GM23338 (cell line): ENCODE measurements at regions not wholly inside any gene's neighbourhood (a gene's known extent, or its start where the extent isn't known, plus 50 kb on each side); places are given as distances from the start of the nearest gene placed in this dataset.

Source experiments
- ATAC-seq: fragments of 200-7000 bp; cut with Tn5 transposase; 3 replicates; pipeline ENCODE4 v1.9.1; 2020
- DNase-seq: peaks from one replicate; pipeline ENCODE4 v3.0.0-alpha.2; 2015; ENCODE audit warnings: low spot score
- H2AFZ ChIP-seq: fragments of 200-600 bp; sonication (generic); 2 replicates; pipeline ENCODE4 v1.8.0; 2016; ENCODE audit warnings: antibody characterized with exemption, mild to moderate bottlenecking, moderate library complexity
- H3F3A ChIP-seq: fragments of 200-600 bp; sonication (generic); replicated peaks from 2 replicates; pipeline ENCODE4 v1.8.0; 2017; ENCODE audit warnings: antibody characterized with exemption, mixed run types, low read depth
- H3K27ac ChIP-seq: fragments of 200-600 bp; sonication (generic); 2 replicates; pipeline ENCODE4 v1.6.1; 2016; ENCODE audit warnings: low read depth
- H3K27me3 ChIP-seq: fragments of 200-600 bp; sonication (generic); 2 replicates; pipeline ENCODE4 v1.8.0; 2016; ENCODE audit warnings: mild to moderate bottlenecking, mixed run types, moderate library complexity; ENCODE audit not compliant: insufficient read depth
- H3K36me3 ChIP-seq: fragments of 200-600 bp; sonication (generic); 2 replicates; pipeline ENCODE4 v1.8.0; 2016; ENCODE audit warnings: mild to moderate bottlenecking; ENCODE audit not compliant: insufficient read depth
- H3K4me1 ChIP-seq: fragments of 200-600 bp; sonication (generic); 2 replicates; pipeline ENCODE4 v1.8.0; 2016; ENCODE audit warnings: mild to moderate bottlenecking, moderate library complexity; ENCODE audit not compliant: insufficient read depth
- H3K4me2 ChIP-seq: fragments of 200-600 bp; sonication (generic); 2 replicates; pipeline ENCODE4 v1.7.1; 2017; ENCODE audit warnings: mixed run types
- H3K4me3 ChIP-seq: fragments of 200-600 bp; sonication (generic); 2 replicates; pipeline ENCODE4 v1.6.1; 2016; ENCODE audit warnings: mixed run types
- H3K79me2 ChIP-seq: fragments of 200-600 bp; sonication (generic); replicated peaks from 2 replicates; pipeline ENCODE4 v1.8.0; 2017; ENCODE audit warnings: mild to moderate bottlenecking; ENCODE audit not compliant: insufficient read depth
- H3K9me2 ChIP-seq: fragments of 200-600 bp; sonication (generic); 2 replicates; pipeline ENCODE4 v1.8.0; 2017; ENCODE audit not compliant: insufficient read depth
- H4K20me1 ChIP-seq: fragments of 200-600 bp; sonication (generic); replicated peaks from 2 replicates; pipeline ENCODE4 v1.8.0; 2017; ENCODE audit warnings: mild to moderate bottlenecking; ENCODE audit not compliant: insufficient read depth
- H3K27ac Mint-ChIP-seq: 2 replicates; pipeline ENCODE4 v1.8.0; 2020; ENCODE audit warnings: inconsistent platforms, mild to moderate bottlenecking, moderate library complexity, mixed read lengths
- H3K27me3 Mint-ChIP-seq: 3 replicates; pipeline ENCODE4 v1.8.0; 2022; ENCODE audit warnings: low read depth, mild to moderate bottlenecking, moderate library complexity, mixed read lengths, inconsistent platforms; ENCODE audit not compliant: insufficient read depth, poor library complexity
- H3K36me3 Mint-ChIP-seq: 3 replicates; pipeline ENCODE4 v1.8.0; 2021; ENCODE audit warnings: low read depth, mild to moderate bottlenecking, inconsistent platforms, moderate library complexity, mixed read lengths
- H3K4me1 Mint-ChIP-seq: 3 replicates; pipeline ENCODE4 v1.8.0; 2020; ENCODE audit warnings: mild to moderate bottlenecking, inconsistent platforms, mixed read lengths
- H3K4me3 Mint-ChIP-seq: 3 replicates; pipeline ENCODE4 v1.8.0; 2021; ENCODE audit warnings: moderate library complexity, mild to moderate bottlenecking, inconsistent platforms, mixed read lengths
- H3K9me3 Mint-ChIP-seq: 3 replicates; pipeline ENCODE4 v1.8.0; 2020; ENCODE audit warnings: moderate library complexity, mild to moderate bottlenecking, inconsistent platforms, mixed read lengths
- JUNB ChIP-seq: IDR thresholded peaks from one replicate; pipeline ENCODE4 v1.6.1; 2016; ENCODE audit warnings: antibody characterized with exemption; ENCODE audit not compliant: unreplicated experiment
- NANOG ChIP-seq: IDR thresholded peaks from 2 replicates; pipeline ENCODE4 v1.6.1; 2016; ENCODE audit warnings: antibody characterized with exemption, borderline replicate concordance
- STAT1 ChIP-seq: IDR thresholded peaks from one replicate; pipeline ENCODE4 v1.6.1; 2016; ENCODE audit warnings: antibody characterized with exemption; ENCODE audit not compliant: unreplicated experiment
- ZNF114 ChIP-seq: fragments of 250-450 bp; sonication (Bioruptor Pico); IDR thresholded peaks from 2 replicates; pipeline ENCODE4 v1.5.0; 2020; ENCODE audit warnings: mild to moderate bottlenecking, moderate library complexity
- ZNF331 ChIP-seq: fragments of 250-450 bp; sonication (Bioruptor Pico); IDR thresholded peaks from 2 replicates; pipeline ENCODE4 v1.5.0; 2020; ENCODE audit warnings: low read depth, mild to moderate bottlenecking, moderate library complexity
- TF ChIP-seq, protein P1 (sequence below): fragments of 250-450 bp; sonication (Bioruptor Pico); IDR thresholded peaks from 2 replicates; pipeline ENCODE4 v1.5.0; 2020; ENCODE audit warnings: mild to moderate bottlenecking, moderate library complexity
- TF ChIP-seq, protein P2 (sequence below), 2 experiments: fragments of 200-600 bp in 1 of 2; sonication (generic) in 1 of 2; conservative IDR thresholded peaks; 2 replicates each; pipeline versions ENCODE4 v1.5.1 to v1.6.1; 2016 to 2017; ENCODE audit warnings: antibody characterized with exemption in 2 of 2, low read depth in 2 of 2, mild to moderate bottlenecking in 2 of 2, moderate library complexity in 1 of 2

DNA sequence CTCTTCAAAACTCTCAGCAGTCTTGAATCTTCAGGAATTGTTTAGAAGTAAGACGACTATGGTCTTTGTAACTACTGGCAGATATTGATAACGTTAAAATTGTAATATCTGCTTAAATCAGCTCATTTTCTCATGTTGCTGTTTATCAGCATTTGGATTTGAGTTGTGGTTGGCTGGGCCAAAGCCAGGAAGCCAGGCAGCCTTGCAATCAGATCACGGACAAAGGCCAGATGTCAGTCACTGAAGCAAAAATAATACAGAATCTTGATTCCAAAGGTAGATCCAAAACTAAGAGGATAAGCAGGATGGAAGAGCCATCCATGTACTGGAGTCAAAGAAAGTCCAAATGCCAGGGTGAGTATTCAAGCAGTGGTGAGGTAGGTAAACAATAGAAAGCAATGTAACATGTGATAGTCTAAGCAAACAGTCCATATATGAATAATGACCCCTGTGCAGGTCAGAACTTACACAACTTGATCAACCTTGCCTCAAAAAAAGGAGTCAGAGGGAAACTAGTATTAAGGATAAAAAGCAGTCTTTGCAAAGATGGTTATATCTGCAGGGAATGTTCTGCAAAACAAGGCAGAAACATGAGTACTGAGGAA, 95.8 kb upstream of the RAP1B start:
- no peaks in the 10 kb centered on the region for H3K4me1 ChIP-seq
- H3K27ac Mint-ChIP-seq = no peak overlapping the region

DNA sequence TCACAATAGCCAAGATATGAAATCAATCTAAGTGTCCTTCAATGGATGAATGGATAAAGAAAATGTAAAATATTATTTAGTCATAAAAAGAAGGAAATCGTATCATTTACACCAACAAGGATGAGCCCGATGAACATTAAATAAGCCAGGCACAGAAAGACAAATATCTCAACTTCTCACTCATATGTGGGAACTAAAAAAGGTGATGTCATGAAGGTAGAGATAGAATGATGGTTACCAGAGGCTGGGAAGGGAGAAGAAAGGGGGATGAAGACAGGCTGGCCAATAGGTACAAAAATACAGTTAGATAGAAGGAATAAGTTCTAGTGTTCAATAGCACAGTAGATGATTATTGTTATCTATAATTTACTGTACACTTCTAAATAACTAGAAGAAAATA, 94.9 kb upstream of the RAP1B start:
- H2AFZ ChIP-seq = no peak overlapping the region
- no peaks in the 10 kb centered on the region; the same call in 2 of the 3 replicates for H3K9me3 Mint-ChIP-seq
- no peak overlapping the region for H3K4me3 Mint-ChIP-seq
- no peaks in the 10 kb centered on the region for H3K4me1 Mint-ChIP-seq
- no peaks in the 10 kb centered on the region for H3K9me2 ChIP-seq
- H3K27ac ChIP-seq = no peak overlapping the region
- H3K27me3 Mint-ChIP-seq = peaks cover 2% of the 10 kb centered on the region
- H3K36me3 ChIP-seq = no peaks in the 10 kb centered on the region
- no peak overlapping the region for H3K4me3 ChIP-seq
- H3F3A ChIP-seq = no peaks in the 10 kb centered on the region
- DNase-seq (no peak), ATAC-seq (no peak)
- no peak overlapping the region for H3K27ac Mint-ChIP-seq
- H3K36me3 Mint-ChIP-seq = no peaks in the 10 kb centered on the region
- no peak for TF ChIP-seq ZNF114 (CRISPR knock-in tag)
- no peak for TF ChIP-seq ZNF331
- no peak for TF ChIP-seq JUNB
- TF ChIP-seq, protein P1, sequence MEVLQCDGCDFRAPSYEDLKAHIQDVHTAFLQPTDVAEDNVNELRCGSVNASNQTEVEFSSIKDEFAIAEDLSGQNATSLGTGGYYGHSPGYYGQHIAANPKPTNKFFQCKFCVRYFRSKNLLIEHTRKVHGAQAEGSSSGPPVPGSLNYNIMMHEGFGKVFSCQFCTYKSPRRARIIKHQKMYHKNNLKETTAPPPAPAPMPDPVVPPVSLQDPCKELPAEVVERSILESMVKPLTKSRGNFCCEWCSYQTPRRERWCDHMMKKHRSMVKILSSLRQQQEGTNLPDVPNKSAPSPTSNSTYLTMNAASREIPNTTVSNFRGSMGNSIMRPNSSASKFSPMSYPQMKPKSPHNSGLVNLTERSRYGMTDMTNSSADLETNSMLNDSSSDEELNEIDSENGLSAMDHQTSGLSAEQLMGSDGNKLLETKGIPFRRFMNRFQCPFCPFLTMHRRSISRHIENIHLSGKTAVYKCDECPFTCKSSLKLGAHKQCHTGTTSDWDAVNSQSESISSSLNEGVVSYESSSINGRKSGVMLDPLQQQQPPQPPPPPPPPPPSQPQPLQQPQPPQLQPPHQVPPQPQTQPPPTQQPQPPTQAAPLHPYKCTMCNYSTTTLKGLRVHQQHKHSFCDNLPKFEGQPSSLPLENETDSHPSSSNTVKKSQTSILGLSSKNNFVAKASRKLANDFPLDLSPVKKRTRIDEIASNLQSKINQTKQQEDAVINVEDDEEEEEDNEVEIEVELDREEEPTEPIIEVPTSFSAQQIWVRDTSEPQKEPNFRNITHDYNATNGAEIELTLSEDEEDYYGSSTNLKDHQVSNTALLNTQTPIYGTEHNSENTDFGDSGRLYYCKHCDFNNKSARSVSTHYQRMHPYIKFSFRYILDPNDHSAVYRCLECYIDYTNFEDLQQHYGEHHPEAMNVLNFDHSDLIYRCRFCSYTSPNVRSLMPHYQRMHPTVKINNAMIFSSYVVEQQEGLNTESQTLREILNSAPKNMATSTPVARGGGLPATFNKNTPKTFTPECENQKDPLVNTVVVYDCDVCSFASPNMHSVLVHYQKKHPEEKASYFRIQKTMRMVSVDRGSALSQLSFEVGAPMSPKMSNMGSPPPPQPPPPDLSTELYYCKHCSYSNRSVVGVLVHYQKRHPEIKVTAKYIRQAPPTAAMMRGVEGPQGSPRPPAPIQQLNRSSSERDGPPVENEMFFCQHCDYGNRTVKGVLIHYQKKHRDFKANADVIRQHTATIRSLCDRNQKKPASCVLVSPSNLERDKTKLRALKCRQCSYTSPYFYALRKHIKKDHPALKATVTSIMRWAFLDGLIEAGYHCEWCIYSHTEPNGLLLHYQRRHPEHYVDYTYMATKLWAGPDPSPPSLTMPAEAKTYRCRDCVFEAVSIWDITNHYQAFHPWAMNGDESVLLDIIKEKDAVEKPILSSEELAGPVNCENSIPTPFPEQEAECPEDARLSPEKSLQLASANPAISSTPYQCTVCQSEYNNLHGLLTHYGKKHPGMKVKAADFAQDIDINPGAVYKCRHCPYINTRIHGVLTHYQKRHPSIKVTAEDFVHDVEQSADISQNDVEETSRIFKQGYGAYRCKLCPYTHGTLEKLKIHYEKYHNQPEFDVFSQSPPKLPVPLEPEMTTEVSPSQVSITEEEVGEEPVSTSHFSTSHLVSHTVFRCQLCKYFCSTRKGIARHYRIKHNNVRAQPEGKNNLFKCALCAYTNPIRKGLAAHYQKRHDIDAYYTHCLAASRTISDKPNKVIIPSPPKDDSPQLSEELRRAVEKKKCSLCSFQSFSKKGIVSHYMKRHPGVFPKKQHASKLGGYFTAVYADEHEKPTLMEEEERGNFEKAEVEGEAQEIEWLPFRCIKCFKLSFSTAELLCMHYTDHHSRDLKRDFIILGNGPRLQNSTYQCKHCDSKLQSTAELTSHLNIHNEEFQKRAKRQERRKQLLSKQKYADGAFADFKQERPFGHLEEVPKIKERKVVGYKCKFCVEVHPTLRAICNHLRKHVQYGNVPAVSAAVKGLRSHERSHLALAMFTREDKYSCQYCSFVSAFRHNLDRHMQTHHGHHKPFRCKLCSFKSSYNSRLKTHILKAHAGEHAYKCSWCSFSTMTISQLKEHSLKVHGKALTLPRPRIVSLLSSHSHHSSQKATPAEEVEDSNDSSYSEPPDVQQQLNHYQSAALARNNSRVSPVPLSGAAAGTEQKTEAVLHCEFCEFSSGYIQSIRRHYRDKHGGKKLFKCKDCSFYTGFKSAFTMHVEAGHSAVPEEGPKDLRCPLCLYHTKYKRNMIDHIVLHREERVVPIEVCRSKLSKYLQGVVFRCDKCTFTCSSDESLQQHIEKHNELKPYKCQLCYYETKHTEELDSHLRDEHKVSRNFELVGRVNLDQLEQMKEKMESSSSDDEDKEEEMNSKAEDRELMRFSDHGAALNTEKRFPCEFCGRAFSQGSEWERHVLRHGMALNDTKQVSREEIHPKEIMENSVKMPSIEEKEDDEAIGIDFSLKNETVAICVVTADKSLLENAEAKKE (CRISPR knock-in tag) = no peak
- TF ChIP-seq NANOG = no peak
- no peaks in the 10 kb centered on the region for H4K20me1 ChIP-seq
- no peak overlapping the region for H3K4me2 ChIP-seq
- H3K4me1 ChIP-seq = no peaks in the 10 kb centered on the region
- H3K27me3 ChIP-seq = no peaks in the 10 kb centered on the region
- no peaks in the 10 kb centered on the region for H3K79me2 ChIP-seq

More for the DNA sequence above, 95.8 kb upstream of the RAP1B start:
- H3K4me1 Mint-ChIP-seq = no peaks in the 10 kb centered on the region
- H2AFZ ChIP-seq = no peak overlapping the region
- ATAC-seq (no peak), DNase-seq (no peak)
- no peaks in the 10 kb centered on the region for H3K36me3 ChIP-seq
- H3K4me3 Mint-ChIP-seq = no peak overlapping the region
- H3K9me2 ChIP-seq = no peaks in the 10 kb centered on the region
- H3K4me2 ChIP-seq = no peak overlapping the region
- no peak overlapping the region for H3K27ac ChIP-seq
- no peaks in the 10 kb centered on the region for H4K20me1 ChIP-seq
- H3K9me3 Mint-ChIP-seq = no peaks in the 10 kb centered on the region; the same call in 2 of the 3 replicates
- no peaks in the 10 kb centered on the region for H3K36me3 Mint-ChIP-seq
- peaks cover 2% of the 10 kb centered on the region for H3K27me3 Mint-ChIP-seq
- no peaks in the 10 kb centered on the region for H3K27me3 ChIP-seq
- TF ChIP-seq STAT1 = no peak
- TF ChIP-seq, protein P2, sequence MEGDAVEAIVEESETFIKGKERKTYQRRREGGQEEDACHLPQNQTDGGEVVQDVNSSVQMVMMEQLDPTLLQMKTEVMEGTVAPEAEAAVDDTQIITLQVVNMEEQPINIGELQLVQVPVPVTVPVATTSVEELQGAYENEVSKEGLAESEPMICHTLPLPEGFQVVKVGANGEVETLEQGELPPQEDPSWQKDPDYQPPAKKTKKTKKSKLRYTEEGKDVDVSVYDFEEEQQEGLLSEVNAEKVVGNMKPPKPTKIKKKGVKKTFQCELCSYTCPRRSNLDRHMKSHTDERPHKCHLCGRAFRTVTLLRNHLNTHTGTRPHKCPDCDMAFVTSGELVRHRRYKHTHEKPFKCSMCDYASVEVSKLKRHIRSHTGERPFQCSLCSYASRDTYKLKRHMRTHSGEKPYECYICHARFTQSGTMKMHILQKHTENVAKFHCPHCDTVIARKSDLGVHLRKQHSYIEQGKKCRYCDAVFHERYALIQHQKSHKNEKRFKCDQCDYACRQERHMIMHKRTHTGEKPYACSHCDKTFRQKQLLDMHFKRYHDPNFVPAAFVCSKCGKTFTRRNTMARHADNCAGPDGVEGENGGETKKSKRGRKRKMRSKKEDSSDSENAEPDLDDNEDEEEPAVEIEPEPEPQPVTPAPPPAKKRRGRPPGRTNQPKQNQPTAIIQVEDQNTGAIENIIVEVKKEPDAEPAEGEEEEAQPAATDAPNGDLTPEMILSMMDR (conservative IDR thresholded peaks at IDR 0.05; ENCODE audit: low read depth in 2 of 2) = no peak
- no peaks in the 10 kb centered on the region for H3K79me2 ChIP-seq
- no peak overlapping the region for H3K4me3 ChIP-seq
- no peaks in the 10 kb centered on the region for H3F3A ChIP-seq
